ENCODE measurements at regions not wholly inside any gene's neighbourhood (a gene's known extent, or its start where the extent isn't known, plus 50 kb on each side); places are given as distances from the start of the nearest gene placed in this dataset.
"Not testable (repeated sequence)": the region's sequence is repeated elsewhere in the genome, so short reads cannot be mapped to it uniquely, and the experiment has no call there.

DNA sequence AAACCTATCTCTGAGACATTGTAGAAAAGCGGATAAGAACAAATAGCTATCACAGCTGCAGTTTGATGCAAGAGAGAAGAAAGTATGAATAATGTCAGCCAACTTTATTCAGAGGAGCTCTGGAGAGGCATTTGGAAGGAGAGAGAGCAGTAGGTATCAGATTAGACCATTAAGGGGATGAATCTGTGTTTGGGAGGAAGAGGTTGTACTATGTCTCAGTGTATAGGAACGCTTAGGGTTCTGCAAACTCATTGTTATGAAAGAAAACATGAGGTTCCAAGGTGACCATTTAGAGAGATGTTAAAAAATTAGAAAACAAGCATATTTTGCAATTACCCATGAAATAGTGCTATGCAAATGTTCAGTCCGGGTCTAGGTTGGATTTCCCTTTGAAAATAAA lies 207.5 kb upstream of the GNAI1 start:
- intact Hi-C loops (cut with DNase I) = no loop called here
- Histone ChIP-seq H3K27ac (no peak overlapping the region), H3K4me1 (no peaks in the 10 kb centered on the region), H3K9me3 (peaks cover 0 to 3% of the 10 kb centered on the region in 2 donors), H3K36me3 (no peaks in the 10 kb centered on the region), H3K27me3 (no peaks in the 10 kb centered on the region), H3K4me3 (no peak overlapping the region)
- TF ChIP-seq, protein P1, sequence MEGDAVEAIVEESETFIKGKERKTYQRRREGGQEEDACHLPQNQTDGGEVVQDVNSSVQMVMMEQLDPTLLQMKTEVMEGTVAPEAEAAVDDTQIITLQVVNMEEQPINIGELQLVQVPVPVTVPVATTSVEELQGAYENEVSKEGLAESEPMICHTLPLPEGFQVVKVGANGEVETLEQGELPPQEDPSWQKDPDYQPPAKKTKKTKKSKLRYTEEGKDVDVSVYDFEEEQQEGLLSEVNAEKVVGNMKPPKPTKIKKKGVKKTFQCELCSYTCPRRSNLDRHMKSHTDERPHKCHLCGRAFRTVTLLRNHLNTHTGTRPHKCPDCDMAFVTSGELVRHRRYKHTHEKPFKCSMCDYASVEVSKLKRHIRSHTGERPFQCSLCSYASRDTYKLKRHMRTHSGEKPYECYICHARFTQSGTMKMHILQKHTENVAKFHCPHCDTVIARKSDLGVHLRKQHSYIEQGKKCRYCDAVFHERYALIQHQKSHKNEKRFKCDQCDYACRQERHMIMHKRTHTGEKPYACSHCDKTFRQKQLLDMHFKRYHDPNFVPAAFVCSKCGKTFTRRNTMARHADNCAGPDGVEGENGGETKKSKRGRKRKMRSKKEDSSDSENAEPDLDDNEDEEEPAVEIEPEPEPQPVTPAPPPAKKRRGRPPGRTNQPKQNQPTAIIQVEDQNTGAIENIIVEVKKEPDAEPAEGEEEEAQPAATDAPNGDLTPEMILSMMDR (IDR thresholded peaks at IDR 0.05) = no peak
- DNase-seq (ENCODE audit: low spot score in 2 of 2) = no peak

DNA sequence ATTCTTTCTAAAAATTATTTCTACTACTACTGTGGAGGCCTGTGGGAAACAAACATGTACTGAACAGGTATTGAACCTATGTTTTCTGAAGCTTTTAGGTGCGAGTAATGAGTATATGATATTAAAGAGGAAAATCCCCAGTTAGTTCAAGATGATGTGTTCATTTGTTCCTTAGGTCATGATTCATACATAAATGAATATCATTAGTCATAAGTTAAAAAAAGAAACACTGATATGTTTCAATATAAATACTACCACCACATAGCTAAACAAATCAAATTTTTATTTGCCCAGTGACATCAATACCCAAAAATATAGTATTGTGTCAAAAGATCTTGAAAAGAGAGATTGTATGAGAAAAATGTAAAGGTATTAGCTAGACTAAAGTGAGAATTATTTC lies 210.7 kb upstream of the GNAI1 start:
- TF ChIP-seq, protein P1 (IDR thresholded peaks at IDR 0.05) = no peak
- Histone ChIP-seq H3K36me3 (no peaks in the 10 kb centered on the region), H3K27me3 (no peaks in the 10 kb centered on the region), H3K9me3 (peaks cover 0 to 3% of the 10 kb centered on the region in 2 donors), H3K4me1 (no peaks in the 10 kb centered on the region), H3K4me3 (no peak overlapping the region), H3K27ac (no peak overlapping the region)
- DNase-seq (ENCODE audit: low spot score in 2 of 2) = no peak
- intact Hi-C loops (cut with DNase I) = no loop called here

DNA sequence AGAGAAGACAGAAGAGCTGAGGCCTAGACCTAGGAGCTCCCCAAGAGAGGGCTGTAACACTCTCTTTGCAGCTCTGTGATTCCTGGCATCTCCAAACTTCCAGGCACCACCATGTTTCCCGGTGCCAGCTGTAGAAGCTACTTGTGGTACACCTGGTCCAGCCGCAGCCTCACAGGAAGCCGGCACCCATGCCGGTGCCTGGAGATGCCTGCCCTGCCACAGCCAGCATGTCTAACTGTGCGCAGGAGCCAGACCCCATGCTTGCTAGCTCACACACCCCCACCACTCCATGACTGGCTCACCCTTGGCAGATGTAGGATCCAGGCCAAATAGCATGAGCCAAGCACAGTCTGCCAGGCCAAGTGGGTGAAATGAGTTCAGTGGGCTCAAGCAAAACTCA lies 211.7 kb upstream of the GNAI1 start:
- H3K36me3 ChIP-seq = no peaks in the 10 kb centered on the region
- no peak for DNase-seq (ENCODE audit: low spot score in 2 of 2)
- intact Hi-C loops (cut with DNase I) = no loop called here
- no peaks in the 10 kb centered on the region for H3K4me1 ChIP-seq
- peaks cover 0 to 3% of the 10 kb centered on the region in 2 donors for H3K9me3 ChIP-seq
- no peak overlapping the region for H3K4me3 ChIP-seq
- H3K27me3 ChIP-seq = no peaks in the 10 kb centered on the region
- TF ChIP-seq, protein P1 (IDR thresholded peaks at IDR 0.05) = no peak
- H3K27ac ChIP-seq = no peak overlapping the region

DNA sequence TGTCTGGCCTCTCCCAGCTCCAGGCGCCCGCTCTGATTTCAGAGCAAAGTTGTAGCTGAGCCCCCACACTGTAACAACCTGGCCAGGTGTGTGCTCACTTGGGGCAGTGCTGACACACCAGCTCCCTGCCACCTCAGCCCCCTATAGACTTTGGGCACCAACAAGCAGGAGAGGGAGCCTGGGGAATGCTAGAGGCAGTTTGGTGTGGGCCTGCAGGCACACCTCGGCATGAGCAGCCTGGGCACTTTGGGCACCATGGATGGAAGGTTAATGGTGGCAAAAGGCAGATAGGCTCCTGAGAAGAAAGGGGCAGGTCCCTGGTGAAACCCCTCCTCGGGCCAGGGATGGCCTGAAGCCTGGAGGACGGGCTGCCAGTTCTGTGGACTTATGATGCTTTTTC lies 212.7 kb upstream of the GNAI1 start:
- H3K27ac ChIP-seq = no peak overlapping the region
- peaks cover 0 to 3% of the 10 kb centered on the region in 2 donors for H3K9me3 ChIP-seq
- no peak overlapping the region for H3K4me3 ChIP-seq
- no peaks in the 10 kb centered on the region for H3K36me3 ChIP-seq
- no peaks in the 10 kb centered on the region for H3K4me1 ChIP-seq
- DNase-seq (ENCODE audit: low spot score in 2 of 2) = no peak
- TF ChIP-seq, protein P1 (IDR thresholded peaks at IDR 0.05) = no peak
- H3K27me3 ChIP-seq = no peaks in the 10 kb centered on the region
- intact Hi-C loops (cut with DNase I) = no loop called here

DNA sequence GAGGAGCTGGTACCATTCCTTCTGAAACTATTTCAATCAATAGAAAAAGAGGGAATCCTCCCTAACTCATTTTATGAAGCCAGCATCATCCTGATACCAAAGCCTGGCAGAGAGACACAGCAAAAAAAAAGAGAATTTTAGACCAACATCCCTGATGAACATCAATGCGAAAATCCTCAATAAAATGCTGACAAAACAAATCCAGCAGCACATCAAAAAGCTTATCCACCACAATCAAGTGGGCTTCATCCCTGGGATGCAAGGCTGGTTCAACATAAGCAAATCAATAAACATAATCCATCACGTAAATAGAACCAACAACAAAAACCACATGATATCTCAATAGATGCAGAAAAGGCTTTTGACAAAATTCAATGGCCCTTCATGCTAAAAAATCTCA lies 216.0 kb upstream of the GNAI1 start:
- H3K4me3 ChIP-seq; DNase-seq (ENCODE audit: low spot score in 2 of 2); H3K9me3 ChIP-seq; H3K4me1 ChIP-seq; H3K27ac ChIP-seq; H3K36me3 ChIP-seq; H3K27me3 ChIP-seq; intact Hi-C loops (cut with DNase I): not testable (repeated sequence)

DNA sequence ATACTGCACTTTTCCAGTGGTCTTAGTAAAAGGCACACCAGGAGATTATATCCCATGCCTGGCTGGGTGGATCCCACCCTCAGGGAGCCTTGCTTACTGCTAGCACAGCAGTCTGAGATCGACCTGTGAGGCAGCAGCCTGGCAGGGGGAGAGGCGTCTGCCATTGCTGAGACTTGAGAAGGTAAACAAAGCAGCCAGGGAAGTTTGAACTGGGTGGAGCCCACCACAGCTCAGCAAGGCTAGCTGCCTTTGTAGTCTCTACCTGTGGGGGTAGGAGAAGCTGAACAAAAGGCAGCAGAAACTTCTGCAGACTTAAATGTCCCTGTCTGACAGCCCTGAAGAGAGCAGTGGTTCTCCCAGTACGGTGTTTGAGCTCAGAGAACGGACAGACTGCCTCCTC lies 219.3 kb upstream of the GNAI1 start:
- H3K4me3 ChIP-seq; intact Hi-C loops (cut with DNase I); H3K4me1 ChIP-seq; DNase-seq (ENCODE audit: low spot score in 2 of 2); H3K27me3 ChIP-seq; H3K36me3 ChIP-seq; H3K9me3 ChIP-seq; H3K27ac ChIP-seq: not testable (repeated sequence)

DNA sequence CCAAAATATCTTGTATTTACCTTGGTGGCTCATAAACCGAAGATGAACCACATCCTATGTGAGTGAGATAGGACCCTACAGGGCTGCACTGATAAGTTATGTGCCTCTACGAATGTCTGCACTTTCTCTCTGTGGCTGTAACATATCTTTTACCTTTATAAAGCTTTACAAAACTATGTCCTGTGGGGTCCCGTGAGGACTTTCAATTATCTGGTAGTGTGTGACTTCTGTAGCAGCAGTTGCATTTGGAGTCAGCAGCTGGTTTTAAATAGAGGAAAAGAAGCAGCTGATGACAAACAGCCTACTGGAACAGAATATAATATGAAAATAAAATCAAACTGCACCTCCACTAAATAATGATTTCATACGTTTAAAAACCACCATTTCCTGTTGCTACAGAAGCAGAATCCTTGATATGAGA lies 222.4 kb upstream of the GNAI1 start:
- Histone ChIP-seq H3K9me3 (no peaks in the 10 kb centered on the region), H3K27ac (no peak overlapping the region), H3K27me3 (no peaks in the 10 kb centered on the region), H3K4me3 (no peak overlapping the region), H3K36me3 (no peaks in the 10 kb centered on the region), H3K4me1 (no peaks in the 10 kb centered on the region)
- DNase-seq (ENCODE audit: low spot score in 2 of 2) = no peak
- intact Hi-C loops (cut with DNase I) = no loop called here
- TF ChIP-seq, protein P1 (IDR thresholded peaks at IDR 0.05) = no peak

Data from ascending aorta (tissue), 2 donors.